Lower leg skin (tissue), 3 donors: ENCODE measurements at regions not wholly inside any gene's neighbourhood (a gene's known extent, or its start where the extent isn't known, plus 50 kb on each side); places are given as distances from the start of the nearest gene placed in this dataset.

Source experiments
- CTCF ChIP-seq, 3 donors: fragments of 450-650 bp; IDR thresholded peaks; one replicate each; pipeline ENCODE4 v1.5.1; 2016; ENCODE audit warnings: antibody characterized with exemption in 3 of 3, mild to moderate bottlenecking in 3 of 3, moderate library complexity in 2 of 3
- POLR2A ChIP-seq, 2 donors: fragments of 450-650 bp; IDR thresholded peaks; one replicate each; pipeline ENCODE4 v1.6.1; 2016 to 2017; ENCODE audit warnings: antibody characterized with exemption in 2 of 2, mild to moderate bottlenecking in 1 of 2, moderate library complexity in 1 of 2

DNA sequence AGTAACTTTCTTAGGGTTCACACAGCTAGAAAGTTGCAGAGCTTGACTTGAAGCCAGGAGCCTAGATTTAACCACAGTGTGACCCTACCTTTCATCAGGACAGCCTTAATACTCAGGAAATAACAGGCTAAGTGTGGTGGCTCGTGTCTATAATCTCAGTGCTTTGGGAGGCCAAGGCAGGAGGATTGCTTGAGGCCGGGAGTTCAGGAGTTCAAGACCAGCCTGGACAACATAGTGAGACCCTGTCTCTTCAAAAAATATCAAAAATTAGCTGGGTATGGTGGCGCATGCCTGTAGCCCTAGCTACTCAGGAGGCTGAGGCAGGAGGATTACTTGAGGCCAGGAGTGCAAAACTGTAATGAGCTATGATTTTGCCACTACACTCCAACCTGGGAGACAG is 681.1 kb downstream of the MAT2B start:
- TF ChIP-seq POLR2A (IDR thresholded peaks at IDR 0.05) (no peak), CTCF (IDR thresholded peaks at IDR 0.05) (no peak)
